Osteocyte (in vitro differentiated cells): ENCODE measurements at regions not wholly inside any gene's neighbourhood (a gene's known extent, or its start where the extent isn't known, plus 50 kb on each side); places are given as distances from the start of the nearest gene placed in this dataset.

Experiments
- DNase-seq: peaks from one replicate; pipeline ENCODE4 v3.0.0; 2021; ENCODE audit warnings: mixed read lengths; ENCODE audit not compliant: unreplicated experiment; ENCODE audit errors: extremely low spot score
- H3K27ac Mint-ChIP-seq: one replicate; pipeline ENCODE4 v1.8.0; 2021; ENCODE audit warnings: mild to moderate bottlenecking, mixed read lengths; ENCODE audit not compliant: unreplicated experiment
- H3K27me3 Mint-ChIP-seq: one replicate; pipeline ENCODE4 v1.8.0; 2021; ENCODE audit warnings: mixed read lengths; ENCODE audit not compliant: unreplicated experiment
- H3K36me3 Mint-ChIP-seq: one replicate; pipeline ENCODE4 v1.8.0; 2021; ENCODE audit warnings: mixed read lengths; ENCODE audit not compliant: unreplicated experiment
- H3K4me1 Mint-ChIP-seq: one replicate; pipeline ENCODE4 v1.8.0; 2021; ENCODE audit warnings: mixed read lengths; ENCODE audit not compliant: unreplicated experiment
- H3K4me3 Mint-ChIP-seq: one replicate; pipeline ENCODE4 v1.8.0; 2021; ENCODE audit warnings: mild to moderate bottlenecking, moderate library complexity, mixed read lengths; ENCODE audit not compliant: unreplicated experiment
- H3K9me3 Mint-ChIP-seq: one replicate; pipeline ENCODE4 v1.8.0; 2021; ENCODE audit warnings: mixed read lengths; ENCODE audit not compliant: unreplicated experiment
- TF ChIP-seq, protein P1 (sequence below): fragments of 200-600 bp; sonication (generic); IDR thresholded peaks from 2 replicates; pipeline ENCODE4 v1.5.0; 2021; ENCODE audit warnings: antibody characterized with exemption, mild to moderate bottlenecking, moderate library complexity

DNA sequence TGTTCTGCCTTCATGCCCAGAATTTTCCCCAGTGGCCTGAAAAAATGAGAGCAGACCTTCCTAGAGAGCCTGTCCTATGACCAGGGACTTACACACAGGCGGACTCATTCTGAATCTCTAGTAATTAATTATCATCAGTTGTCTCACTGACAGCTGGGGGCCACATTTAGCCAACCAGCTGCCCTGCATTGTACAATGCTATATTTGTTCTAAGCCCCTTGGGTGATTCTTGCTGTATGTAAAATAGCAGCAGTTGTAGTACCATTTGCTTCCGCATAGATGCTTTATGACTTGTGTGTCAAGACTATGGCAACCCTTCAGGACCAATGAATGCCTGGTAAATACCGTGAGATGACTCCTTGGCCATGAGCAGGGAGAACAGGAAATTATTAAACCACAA, 415.4 kb upstream of the SEMA6A start:
- H3K36me3 Mint-ChIP-seq = no peaks in the 10 kb centered on the region
- no peaks in the 10 kb centered on the region for H3K4me1 Mint-ChIP-seq
- no peak overlapping the region for H3K27ac Mint-ChIP-seq
- TF ChIP-seq, protein P1, sequence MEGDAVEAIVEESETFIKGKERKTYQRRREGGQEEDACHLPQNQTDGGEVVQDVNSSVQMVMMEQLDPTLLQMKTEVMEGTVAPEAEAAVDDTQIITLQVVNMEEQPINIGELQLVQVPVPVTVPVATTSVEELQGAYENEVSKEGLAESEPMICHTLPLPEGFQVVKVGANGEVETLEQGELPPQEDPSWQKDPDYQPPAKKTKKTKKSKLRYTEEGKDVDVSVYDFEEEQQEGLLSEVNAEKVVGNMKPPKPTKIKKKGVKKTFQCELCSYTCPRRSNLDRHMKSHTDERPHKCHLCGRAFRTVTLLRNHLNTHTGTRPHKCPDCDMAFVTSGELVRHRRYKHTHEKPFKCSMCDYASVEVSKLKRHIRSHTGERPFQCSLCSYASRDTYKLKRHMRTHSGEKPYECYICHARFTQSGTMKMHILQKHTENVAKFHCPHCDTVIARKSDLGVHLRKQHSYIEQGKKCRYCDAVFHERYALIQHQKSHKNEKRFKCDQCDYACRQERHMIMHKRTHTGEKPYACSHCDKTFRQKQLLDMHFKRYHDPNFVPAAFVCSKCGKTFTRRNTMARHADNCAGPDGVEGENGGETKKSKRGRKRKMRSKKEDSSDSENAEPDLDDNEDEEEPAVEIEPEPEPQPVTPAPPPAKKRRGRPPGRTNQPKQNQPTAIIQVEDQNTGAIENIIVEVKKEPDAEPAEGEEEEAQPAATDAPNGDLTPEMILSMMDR = no peak
- no peaks in the 10 kb centered on the region for H3K9me3 Mint-ChIP-seq
- no peaks in the 10 kb centered on the region for H3K27me3 Mint-ChIP-seq
- DNase-seq = no peak
- no peak overlapping the region for H3K4me3 Mint-ChIP-seq

DNA sequence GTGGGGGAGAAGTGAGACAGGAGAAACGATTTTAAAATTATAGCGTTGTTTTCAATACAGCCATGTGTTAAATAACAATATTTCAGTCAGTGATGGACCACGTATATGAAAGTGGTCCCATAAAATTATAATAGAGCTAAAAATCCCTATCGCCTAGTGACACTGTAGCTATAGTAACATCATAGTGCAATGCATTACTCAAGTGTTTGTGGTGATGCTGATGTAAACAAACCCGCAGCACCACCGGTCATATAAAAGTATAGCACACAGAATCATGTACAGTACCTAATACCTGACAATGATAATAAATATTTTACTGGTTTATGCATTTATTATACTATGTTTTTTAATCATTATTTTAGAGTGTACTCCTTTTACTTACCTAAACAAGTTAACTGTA, 407.4 kb upstream of the SEMA6A start:
- TF ChIP-seq, protein P1 = no peak
- Mint-ChIP-seq H3K4me1 (no peaks in the 10 kb centered on the region), H3K27ac (no peak overlapping the region), H3K27me3 (no peaks in the 10 kb centered on the region), H3K9me3 (no peaks in the 10 kb centered on the region), H3K4me3 (no peak overlapping the region), H3K36me3 (no peaks in the 10 kb centered on the region)
- no peak for DNase-seq

DNA sequence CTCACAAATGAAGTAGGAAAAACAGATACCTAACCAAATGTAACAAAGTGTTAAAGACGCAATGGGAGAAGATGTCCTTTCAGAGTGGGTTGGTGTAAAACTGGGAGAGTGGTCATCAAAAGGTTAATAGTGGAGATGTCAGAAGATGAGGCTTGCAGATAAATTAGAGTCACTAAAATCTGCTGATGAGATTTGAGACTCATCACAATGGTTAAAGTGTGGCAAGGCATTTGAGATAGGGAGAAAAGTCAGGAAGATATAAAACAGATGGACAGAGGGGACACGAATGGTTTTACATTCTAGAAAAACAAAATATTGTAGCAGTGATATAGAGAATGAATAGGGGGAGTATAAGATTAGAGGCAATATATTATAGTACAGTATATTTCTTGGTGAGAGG, 406.0 kb upstream of the SEMA6A start:
- Mint-ChIP-seq H3K4me1 (no peaks in the 10 kb centered on the region), H3K4me3 (no peak overlapping the region), H3K9me3 (no peaks in the 10 kb centered on the region), H3K36me3 (no peaks in the 10 kb centered on the region), H3K27me3 (no peaks in the 10 kb centered on the region), H3K27ac (no peak overlapping the region)
- no peak for DNase-seq
- TF ChIP-seq, protein P1 = no peak

DNA sequence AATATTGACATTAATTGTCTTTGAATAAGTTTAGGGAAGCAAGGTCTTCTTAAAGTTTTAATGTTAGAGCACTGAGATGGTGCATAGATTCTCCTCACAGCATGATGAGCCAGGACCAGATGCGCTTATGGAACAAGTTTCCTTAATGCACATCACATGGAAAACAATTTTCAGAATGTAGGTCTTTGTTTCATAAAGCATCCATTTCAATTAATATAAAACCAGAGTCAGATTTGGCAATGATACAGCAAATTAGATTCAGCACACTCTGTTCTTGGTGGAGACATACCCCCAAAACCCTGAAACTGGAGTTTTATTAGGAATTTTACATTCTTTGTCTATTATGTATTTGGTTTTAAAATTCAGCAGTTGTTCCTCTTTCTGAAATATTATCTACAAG, 402.1 kb upstream of the SEMA6A start:
- Mint-ChIP-seq H3K27ac (no peak overlapping the region), H3K36me3 (no peaks in the 10 kb centered on the region), H3K9me3 (no peaks in the 10 kb centered on the region), H3K4me3 (no peak overlapping the region), H3K4me1 (no peaks in the 10 kb centered on the region), H3K27me3 (no peaks in the 10 kb centered on the region)
- TF ChIP-seq, protein P1 = no peak
- DNase-seq = no peak

DNA sequence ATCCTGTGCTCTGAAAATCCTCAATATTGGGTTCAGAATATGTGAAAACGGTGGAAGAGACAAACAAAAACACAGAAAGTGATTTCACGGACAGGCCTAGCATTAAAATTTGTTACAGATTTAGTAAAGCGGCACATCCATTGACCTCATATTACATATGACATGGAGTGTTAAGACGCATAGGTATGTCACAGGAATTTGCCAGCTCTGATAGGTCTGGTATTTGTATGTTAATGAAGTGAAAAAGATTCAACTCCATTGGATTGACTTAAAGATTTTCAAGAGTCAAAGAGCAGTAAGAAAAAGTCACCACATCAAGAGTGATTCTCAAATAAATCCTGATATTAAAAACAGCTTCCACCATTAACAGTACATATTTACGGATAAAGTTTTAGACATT, 396.5 kb upstream of the SEMA6A start:
- Mint-ChIP-seq H3K36me3 (no peaks in the 10 kb centered on the region), H3K27ac (no peak overlapping the region), H3K27me3 (no peaks in the 10 kb centered on the region), H3K4me3 (no peak overlapping the region), H3K9me3 (no peaks in the 10 kb centered on the region), H3K4me1 (peaks cover 5% of the 10 kb centered on the region)
- TF ChIP-seq, protein P1 = no peak
- no peak for DNase-seq
